ENCODE measurements at regions not wholly inside any gene's neighbourhood (a gene's known extent, or its start where the extent isn't known, plus 50 kb on each side); places are given as distances from the start of the nearest gene placed in this dataset.

DNA sequence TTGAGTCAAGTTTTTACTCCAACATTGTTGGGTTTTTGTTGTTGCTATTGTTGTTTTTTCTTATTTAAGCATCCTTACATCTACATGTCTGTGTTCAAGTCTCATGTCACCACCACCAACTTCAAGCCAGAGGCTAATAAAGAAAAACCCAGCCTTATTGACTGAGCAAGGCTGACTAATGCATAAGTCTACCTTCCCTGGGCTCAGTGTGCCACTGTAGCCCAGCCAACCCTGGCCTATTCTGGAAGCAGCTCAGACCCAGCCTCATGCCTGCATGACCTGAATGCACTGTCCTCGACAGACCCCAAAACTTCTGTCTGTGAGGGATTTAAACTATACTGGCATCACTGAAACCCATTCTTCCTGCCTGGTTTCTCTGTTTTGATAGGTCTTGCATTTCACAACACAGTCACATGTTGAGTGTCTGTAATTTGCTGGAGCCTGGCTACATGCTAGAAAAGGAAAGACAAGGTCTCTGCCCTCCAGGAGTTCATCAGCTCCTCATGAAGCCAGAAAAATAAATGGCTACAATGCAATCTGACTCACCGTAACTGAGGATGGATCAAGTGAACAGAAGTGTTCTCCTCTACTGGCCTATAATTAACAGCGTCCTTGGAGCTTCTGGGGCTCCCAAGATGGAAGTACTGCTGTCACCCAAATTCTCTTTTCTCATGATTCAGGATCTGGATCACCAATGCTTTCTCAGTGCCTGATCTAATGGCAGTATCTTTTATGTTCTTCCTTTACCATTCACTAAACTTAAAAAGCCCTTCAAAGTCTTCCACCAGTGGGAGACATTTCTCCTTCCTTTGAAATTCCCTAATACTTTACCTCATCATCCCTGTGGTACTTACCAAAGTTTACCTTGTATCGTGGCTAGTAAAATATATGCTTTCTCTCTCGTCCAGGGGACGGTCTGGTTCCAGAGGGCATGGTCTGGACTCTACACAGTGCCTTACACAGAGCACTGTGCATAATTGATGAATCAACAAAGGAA, 103.9 kb upstream of the IFNE start:
- intact Hi-C loops (cut with micrococcal nuclease; ENCODE audit: unreplicated experiment): no loop called here
- POLR2A ChIA-PET: no interaction called here
- no peak overlapping the region for H3K4me3 ChIP-seq (ENCODE audit: low read depth, low read length, poor library complexity, severe bottlenecking)
- CTCF ChIA-PET (ENCODE audit: unreplicated experiment): no interaction called here
- DNase-seq (ENCODE audit: low spot score): no peak
- TF ChIP-seq EZH2phosphoT487 (IDR thresholded peaks at IDR 0.05; ENCODE audit: borderline replicate concordance, low read depth, low read length): no peak
- TF ChIP-seq, protein P1, sequence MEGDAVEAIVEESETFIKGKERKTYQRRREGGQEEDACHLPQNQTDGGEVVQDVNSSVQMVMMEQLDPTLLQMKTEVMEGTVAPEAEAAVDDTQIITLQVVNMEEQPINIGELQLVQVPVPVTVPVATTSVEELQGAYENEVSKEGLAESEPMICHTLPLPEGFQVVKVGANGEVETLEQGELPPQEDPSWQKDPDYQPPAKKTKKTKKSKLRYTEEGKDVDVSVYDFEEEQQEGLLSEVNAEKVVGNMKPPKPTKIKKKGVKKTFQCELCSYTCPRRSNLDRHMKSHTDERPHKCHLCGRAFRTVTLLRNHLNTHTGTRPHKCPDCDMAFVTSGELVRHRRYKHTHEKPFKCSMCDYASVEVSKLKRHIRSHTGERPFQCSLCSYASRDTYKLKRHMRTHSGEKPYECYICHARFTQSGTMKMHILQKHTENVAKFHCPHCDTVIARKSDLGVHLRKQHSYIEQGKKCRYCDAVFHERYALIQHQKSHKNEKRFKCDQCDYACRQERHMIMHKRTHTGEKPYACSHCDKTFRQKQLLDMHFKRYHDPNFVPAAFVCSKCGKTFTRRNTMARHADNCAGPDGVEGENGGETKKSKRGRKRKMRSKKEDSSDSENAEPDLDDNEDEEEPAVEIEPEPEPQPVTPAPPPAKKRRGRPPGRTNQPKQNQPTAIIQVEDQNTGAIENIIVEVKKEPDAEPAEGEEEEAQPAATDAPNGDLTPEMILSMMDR (conservative IDR thresholded peaks at IDR 0.05; ENCODE audit: low read length): no peak
- no peaks in the 10 kb centered on the region for H3K4me1 ChIP-seq (ENCODE audit: insufficient read depth, low read length, poor library complexity, severe bottlenecking)
- no peaks in the 10 kb centered on the region for H3K9me2 ChIP-seq (ENCODE audit: insufficient read depth, low read length)
- H3K79me2 ChIP-seq (ENCODE audit: insufficient read depth, low read depth, low read length): no peaks in the 10 kb centered on the region
- H3K9me3 ChIP-seq (ENCODE audit: low read length): no peaks in the 10 kb centered on the region
- H3K27ac ChIP-seq (ENCODE audit: low read depth, low read length, poor library complexity, severe bottlenecking): no peak overlapping the region
- no peaks in the 10 kb centered on the region for H3K36me3 ChIP-seq (ENCODE audit: insufficient read depth, low read length)
- H2AFZ ChIP-seq (ENCODE audit: low read length): no peak overlapping the region
- no peaks in the 10 kb centered on the region for H4K20me1 ChIP-seq (ENCODE audit: insufficient read depth, low read length)
- no peak overlapping the region for H3K4me2 ChIP-seq (ENCODE audit: low read length)
- BruUV-seq (replicated peaks): no TSS peak

DNA sequence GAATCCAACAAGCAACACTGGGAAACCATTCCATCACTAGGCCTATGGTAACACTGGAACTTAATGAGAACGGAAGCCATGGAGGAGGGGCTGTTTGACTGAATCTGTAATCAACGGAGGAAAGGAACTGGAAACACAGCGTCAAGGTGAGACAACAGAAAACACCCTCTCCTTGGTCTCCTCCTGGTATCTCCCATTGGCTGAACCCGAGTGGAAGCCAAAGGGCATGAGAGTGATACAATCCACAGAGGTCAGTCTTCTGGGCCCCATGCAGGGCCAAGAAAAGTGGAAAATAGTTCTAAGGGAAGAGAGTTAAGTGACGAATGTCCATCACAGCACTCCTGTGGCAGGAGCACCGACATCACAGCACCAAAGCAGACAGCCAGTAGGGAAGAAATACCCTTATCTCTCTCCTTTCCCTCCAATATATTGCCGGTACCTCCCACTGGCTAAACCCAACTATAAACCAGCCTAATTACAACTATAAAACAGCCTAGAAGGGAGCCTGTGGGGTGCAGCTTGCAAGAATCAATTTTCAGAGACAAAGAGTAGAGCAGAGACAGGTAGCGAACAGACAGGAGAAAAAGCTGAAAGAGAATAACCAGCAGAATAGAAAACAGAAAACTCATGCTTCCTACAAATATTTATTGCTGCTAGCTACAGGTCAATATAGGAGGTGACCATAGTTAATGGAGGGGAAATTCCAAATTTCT, 107.4 kb upstream of the IFNE start:
- Histone ChIP-seq H3K4me1 (ENCODE audit: insufficient read depth, low read length, poor library complexity, severe bottlenecking) (no peaks in the 10 kb centered on the region), H3K36me3 (ENCODE audit: insufficient read depth, low read length) (no peaks in the 10 kb centered on the region), H2AFZ (ENCODE audit: low read length) (no peak overlapping the region), H3K79me2 (ENCODE audit: insufficient read depth, low read depth, low read length) (no peaks in the 10 kb centered on the region), H3K4me3 (ENCODE audit: low read depth, low read length, poor library complexity, severe bottlenecking) (no peak overlapping the region), H3K9me2 (ENCODE audit: insufficient read depth, low read length) (no peaks in the 10 kb centered on the region), H4K20me1 (ENCODE audit: insufficient read depth, low read length) (no peaks in the 10 kb centered on the region), H3K27ac (ENCODE audit: low read depth, low read length, poor library complexity, severe bottlenecking) (no peak overlapping the region), H3K4me2 (ENCODE audit: low read length) (no peak overlapping the region), H3K9me3 (ENCODE audit: low read length) (no peaks in the 10 kb centered on the region)
- CTCF ChIA-PET (ENCODE audit: unreplicated experiment): no interaction called here
- POLR2A ChIA-PET: interaction anchor here (1.0 kb wide), 1 partner anchor 38 kb away, joined by 4 read pairs; no protein-coding TSS in a partner anchor
- TF ChIP-seq, protein P1 (conservative IDR thresholded peaks at IDR 0.05; ENCODE audit: low read length): no peak
- TF ChIP-seq EZH2phosphoT487 (IDR thresholded peaks at IDR 0.05; ENCODE audit: borderline replicate concordance, low read depth, low read length): no peak
- no TSS peak for BruUV-seq (replicated peaks)
- no peak for DNase-seq (ENCODE audit: low spot score)
- intact Hi-C loops (cut with micrococcal nuclease; ENCODE audit: unreplicated experiment): no loop called here
